OCI-LY1 (cell line): ENCODE measurements at regions not wholly inside any gene's neighbourhood (a gene's known extent, or its start where the extent isn't known, plus 50 kb on each side); places are given as distances from the start of the nearest gene placed in this dataset.

Source experiments
- H2AFZ ChIP-seq: fragments of 200-600 bp; sonication (generic), shearing (Covaris generic); 2 replicates; pipeline ENCODE4 v1.6.0; 2014; ENCODE audit warnings: antibody characterized with exemption, mild to moderate bottlenecking, low read length
- H3F3A ChIP-seq: fragments of 200-600 bp; sonication (generic), shearing (Covaris generic); 2 replicates; pipeline ENCODE4 v1.6.0; 2014; ENCODE audit warnings: mild to moderate bottlenecking, antibody characterized with exemption, low read length, moderate library complexity; ENCODE audit not compliant: insufficient read depth
- H3K27ac ChIP-seq: fragments of 200-600 bp; sonication (generic); 2 replicates; pipeline ENCODE4 v1.5.1; 2014; ENCODE audit warnings: low read length, mixed run types, mild to moderate bottlenecking, low read depth; ENCODE audit not compliant: poor library complexity, severe bottlenecking
- H3K27me3 ChIP-seq: fragments of 200-600 bp; sonication (generic); 2 replicates; pipeline ENCODE4 v1.6.0; 2014; ENCODE audit warnings: antibody characterized with exemption, mild to moderate bottlenecking, low read length, moderate library complexity; ENCODE audit not compliant: insufficient read depth
- H3K36me3 ChIP-seq: fragments of 200-600 bp; sonication (generic); 2 replicates; pipeline ENCODE4 v1.6.1; 2014; ENCODE audit warnings: mild to moderate bottlenecking, antibody characterized with exemption, low read length, moderate library complexity, mixed read lengths; ENCODE audit not compliant: insufficient read depth
- H3K4me1 ChIP-seq: fragments of 200-600 bp; sonication (generic); 2 replicates; pipeline ENCODE4 v1.5.1; 2014; ENCODE audit warnings: mild to moderate bottlenecking, low read length, moderate library complexity; ENCODE audit not compliant: insufficient read depth, severe bottlenecking
- H3K4me2 ChIP-seq: fragments of 200-600 bp; sonication (generic), shearing (Covaris generic); 2 replicates; pipeline ENCODE4 v1.6.1; 2014; ENCODE audit warnings: low read length
- H3K4me3 ChIP-seq: fragments of 200-600 bp; sonication (generic); 2 replicates; pipeline ENCODE4 v1.5.1; 2014; ENCODE audit warnings: low read length, low read depth, mild to moderate bottlenecking, mixed read lengths; ENCODE audit not compliant: poor library complexity, severe bottlenecking
- H3K79me2 ChIP-seq: fragments of 200-600 bp; shearing (Covaris generic); 2 replicates; pipeline ENCODE4 v1.6.1; 2016; ENCODE audit warnings: mixed run types, low read length, mixed read lengths; ENCODE audit not compliant: insufficient read depth
- H3K9ac ChIP-seq: fragments of 200-600 bp; sonication (generic), shearing (Covaris generic); 2 replicates; pipeline ENCODE4 v1.6.1; 2014; ENCODE audit warnings: mild to moderate bottlenecking, low read length, mixed read lengths
- H3K9me2 ChIP-seq: fragments of 200-600 bp; sonication (generic), shearing (Covaris generic); 2 replicates; pipeline ENCODE4 v1.6.1; 2014; ENCODE audit warnings: low read depth, mild to moderate bottlenecking, low read length, mixed read lengths
- H3K9me3 ChIP-seq: fragments of 200-600 bp; shearing (Covaris generic); 2 replicates; pipeline ENCODE4 v1.6.1; 2014; ENCODE audit warnings: low read length, mixed read lengths
- H4K20me1 ChIP-seq: fragments of 200-600 bp; sonication (generic), shearing (Covaris generic); 2 replicates; pipeline ENCODE4 v1.6.0; 2016; ENCODE audit warnings: mild to moderate bottlenecking, low read length; ENCODE audit not compliant: insufficient read depth
- EZH2 ChIP-seq: fragments of 200-600 bp; sonication (generic), shearing (Covaris generic); IDR thresholded peaks from 2 replicates; pipeline ENCODE4 v1.8.0; 2017; ENCODE audit warnings: borderline replicate concordance, mixed run types, mild to moderate bottlenecking, antibody characterized with exemption, low read length, moderate library complexity, mixed read lengths
- TF ChIP-seq, protein P1 (sequence below): fragments of 200-600 bp; sonication (generic), shearing (Covaris generic); IDR thresholded peaks from 2 replicates; pipeline ENCODE4 v1.5.1; 2017; ENCODE audit warnings: mild to moderate bottlenecking, antibody characterized with exemption, low read length, moderate library complexity, mixed read lengths

DNA sequence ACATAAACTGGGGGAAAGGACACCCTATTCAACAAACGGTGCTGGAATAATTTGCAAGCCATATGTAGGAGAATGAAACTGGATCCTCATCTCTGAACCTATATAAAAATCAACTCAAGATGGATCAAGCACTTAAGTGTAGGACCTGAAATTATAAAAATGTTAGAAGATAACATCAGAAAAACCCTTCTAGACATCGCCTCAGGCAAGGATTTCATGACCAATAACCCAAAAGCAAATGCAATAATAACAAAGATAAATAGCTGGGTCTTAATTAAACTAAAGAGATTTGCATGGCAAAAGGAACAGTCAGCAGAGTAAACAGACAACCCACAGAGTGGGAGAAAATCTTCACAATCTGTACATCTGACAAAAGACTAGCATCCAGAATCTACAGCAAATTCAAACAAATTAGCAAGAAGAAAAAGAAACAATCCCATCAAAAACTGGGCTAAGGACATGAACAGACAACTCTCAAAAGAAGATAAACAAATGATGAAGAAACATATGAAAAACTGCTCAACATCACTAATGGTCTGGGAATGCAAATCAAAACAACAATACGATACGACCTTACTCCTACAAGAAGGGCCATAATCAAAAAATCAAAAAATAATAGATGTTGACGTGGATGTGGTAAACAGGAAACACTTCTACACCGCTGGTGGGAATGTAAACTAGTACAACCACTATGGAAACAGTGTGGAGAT lies 408.7 kb downstream of the CNTN6 start:
- Histone ChIP-seq H3F3A (no peaks in the 10 kb centered on the region), H3K4me2 (no peak overlapping the region), H3K27me3 (no peaks in the 10 kb centered on the region), H2AFZ (no peak overlapping the region), H4K20me1 (no peaks in the 10 kb centered on the region), H3K36me3 (no peaks in the 10 kb centered on the region), H3K9ac (no peak overlapping the region), H3K9me3 (no peaks in the 10 kb centered on the region), H3K4me1 (no peaks in the 10 kb centered on the region), H3K4me3 (no peak overlapping the region), H3K9me2 (no peaks in the 10 kb centered on the region), H3K27ac (no peak overlapping the region), H3K79me2 (no peaks in the 10 kb centered on the region)
- TF ChIP-seq EZH2: no peak
- TF ChIP-seq, protein P1, sequence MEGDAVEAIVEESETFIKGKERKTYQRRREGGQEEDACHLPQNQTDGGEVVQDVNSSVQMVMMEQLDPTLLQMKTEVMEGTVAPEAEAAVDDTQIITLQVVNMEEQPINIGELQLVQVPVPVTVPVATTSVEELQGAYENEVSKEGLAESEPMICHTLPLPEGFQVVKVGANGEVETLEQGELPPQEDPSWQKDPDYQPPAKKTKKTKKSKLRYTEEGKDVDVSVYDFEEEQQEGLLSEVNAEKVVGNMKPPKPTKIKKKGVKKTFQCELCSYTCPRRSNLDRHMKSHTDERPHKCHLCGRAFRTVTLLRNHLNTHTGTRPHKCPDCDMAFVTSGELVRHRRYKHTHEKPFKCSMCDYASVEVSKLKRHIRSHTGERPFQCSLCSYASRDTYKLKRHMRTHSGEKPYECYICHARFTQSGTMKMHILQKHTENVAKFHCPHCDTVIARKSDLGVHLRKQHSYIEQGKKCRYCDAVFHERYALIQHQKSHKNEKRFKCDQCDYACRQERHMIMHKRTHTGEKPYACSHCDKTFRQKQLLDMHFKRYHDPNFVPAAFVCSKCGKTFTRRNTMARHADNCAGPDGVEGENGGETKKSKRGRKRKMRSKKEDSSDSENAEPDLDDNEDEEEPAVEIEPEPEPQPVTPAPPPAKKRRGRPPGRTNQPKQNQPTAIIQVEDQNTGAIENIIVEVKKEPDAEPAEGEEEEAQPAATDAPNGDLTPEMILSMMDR: no peak

DNA sequence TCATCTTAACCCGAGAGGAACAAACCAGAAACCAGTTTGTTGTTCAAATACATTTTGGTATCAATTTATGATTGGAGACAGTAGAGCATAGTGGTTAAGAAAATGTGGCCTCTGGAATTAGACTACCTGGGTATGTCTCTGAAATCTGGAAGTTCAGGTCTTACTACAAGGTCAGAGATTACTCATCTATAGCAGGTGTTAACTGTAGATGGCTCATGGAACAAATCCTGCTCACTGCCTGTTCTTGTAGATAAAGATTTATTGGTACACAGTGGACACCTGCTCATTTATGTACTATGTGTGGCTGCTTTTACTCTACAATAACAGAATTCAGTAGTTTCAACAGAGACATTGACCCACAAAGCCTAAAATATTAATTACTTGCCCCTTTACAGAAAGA lies 413.3 kb downstream of the CNTN6 start:
- Histone ChIP-seq H4K20me1 (no peaks in the 10 kb centered on the region), H2AFZ (no peak overlapping the region)
- TF ChIP-seq, protein P1: no peak
- TF ChIP-seq EZH2: no peak

DNA sequence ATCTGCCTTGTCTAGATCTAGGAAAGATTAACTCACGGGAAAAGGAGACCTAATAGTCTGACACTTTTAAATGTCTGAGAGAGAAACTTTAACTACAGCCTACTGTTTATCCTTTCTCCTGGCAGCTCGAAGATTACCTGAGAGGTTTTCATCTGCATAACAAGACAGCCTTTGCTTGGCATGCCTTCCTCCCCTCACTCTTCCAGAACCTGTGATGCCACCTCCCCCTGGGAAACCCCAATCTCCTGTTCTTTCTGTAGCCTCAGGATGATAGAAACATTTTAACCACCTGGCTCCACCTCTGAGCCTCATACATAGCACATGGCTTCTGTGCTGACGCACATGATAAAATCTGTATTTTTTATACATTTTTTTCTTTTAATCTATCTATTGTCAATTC lies 420.8 kb downstream of the CNTN6 start:
- no peak overlapping the region for H3K27ac ChIP-seq
- H3F3A ChIP-seq: no peaks in the 10 kb centered on the region
- no peaks in the 10 kb centered on the region for H3K4me1 ChIP-seq
- H3K79me2 ChIP-seq: no peaks in the 10 kb centered on the region
- H2AFZ ChIP-seq: no peak overlapping the region
- TF ChIP-seq, protein P1: no peak
- no peak for TF ChIP-seq EZH2
- no peaks in the 10 kb centered on the region for H3K27me3 ChIP-seq
- H3K9ac ChIP-seq: no peak overlapping the region
- H3K36me3 ChIP-seq: no peaks in the 10 kb centered on the region
- no peak overlapping the region for H3K4me3 ChIP-seq
- H4K20me1 ChIP-seq: no peaks in the 10 kb centered on the region
- no peaks in the 10 kb centered on the region for H3K9me2 ChIP-seq
- H3K9me3 ChIP-seq: no peaks in the 10 kb centered on the region
- H3K4me2 ChIP-seq: no peak overlapping the region

More for the DNA sequence above, 413.3 kb downstream of the CNTN6 start:
- Histone ChIP-seq H3K79me2 (no peaks in the 10 kb centered on the region), H3K9ac (no peak overlapping the region), H3F3A (no peaks in the 10 kb centered on the region), H3K36me3 (no peaks in the 10 kb centered on the region), H3K9me3 (no peaks in the 10 kb centered on the region), H3K27me3 (no peaks in the 10 kb centered on the region), H3K4me3 (no peak overlapping the region), H3K4me1 (no peaks in the 10 kb centered on the region), H3K9me2 (no peaks in the 10 kb centered on the region), H3K27ac (no peak overlapping the region), H3K4me2 (no peak overlapping the region)
